ENCODE measurements at regions not wholly inside any gene's neighbourhood (a gene's known extent, or its start where the extent isn't known, plus 50 kb on each side); places are given as distances from the start of the nearest gene placed in this dataset.
A peak's percentile ranks its signal among the peaks of the same experiment; 100 is the strongest.

- no peaks in the 10 kb centered on the region for H3K27me3 ChIP-seq
- peaks cover 0 to 8% (median 0%) of the 10 kb centered on the region in 3 donors for H3K36me3 ChIP-seq
- no peaks in the 10 kb centered on the region for H3K4me1 ChIP-seq
- no peak for DNase-seq (ENCODE audit: low spot score in 2 of 2)
- H3K4me3 ChIP-seq = no peak overlapping the region
- no peak overlapping the region for H3K27ac ChIP-seq
- no peaks in the 10 kb centered on the region for H3K9me3 ChIP-seq
- no peak for TF ChIP-seq POLR2A (IDR thresholded peaks at IDR 0.05)
- TF ChIP-seq, protein P1, sequence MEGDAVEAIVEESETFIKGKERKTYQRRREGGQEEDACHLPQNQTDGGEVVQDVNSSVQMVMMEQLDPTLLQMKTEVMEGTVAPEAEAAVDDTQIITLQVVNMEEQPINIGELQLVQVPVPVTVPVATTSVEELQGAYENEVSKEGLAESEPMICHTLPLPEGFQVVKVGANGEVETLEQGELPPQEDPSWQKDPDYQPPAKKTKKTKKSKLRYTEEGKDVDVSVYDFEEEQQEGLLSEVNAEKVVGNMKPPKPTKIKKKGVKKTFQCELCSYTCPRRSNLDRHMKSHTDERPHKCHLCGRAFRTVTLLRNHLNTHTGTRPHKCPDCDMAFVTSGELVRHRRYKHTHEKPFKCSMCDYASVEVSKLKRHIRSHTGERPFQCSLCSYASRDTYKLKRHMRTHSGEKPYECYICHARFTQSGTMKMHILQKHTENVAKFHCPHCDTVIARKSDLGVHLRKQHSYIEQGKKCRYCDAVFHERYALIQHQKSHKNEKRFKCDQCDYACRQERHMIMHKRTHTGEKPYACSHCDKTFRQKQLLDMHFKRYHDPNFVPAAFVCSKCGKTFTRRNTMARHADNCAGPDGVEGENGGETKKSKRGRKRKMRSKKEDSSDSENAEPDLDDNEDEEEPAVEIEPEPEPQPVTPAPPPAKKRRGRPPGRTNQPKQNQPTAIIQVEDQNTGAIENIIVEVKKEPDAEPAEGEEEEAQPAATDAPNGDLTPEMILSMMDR (IDR thresholded peaks at IDR 0.05) = no peak
- peak in 1 of 2 donors; percentile 26 for TF ChIP-seq EP300 (IDR thresholded peaks at IDR 0.05)
- 56 to 62% methylated on average over 1 of the region's 1 CpG for WGBS, 2 donors
Measured at GRCh38 chr3:124395584-124396338, 334.5 kb upstream of the UMPS start.

DNA sequence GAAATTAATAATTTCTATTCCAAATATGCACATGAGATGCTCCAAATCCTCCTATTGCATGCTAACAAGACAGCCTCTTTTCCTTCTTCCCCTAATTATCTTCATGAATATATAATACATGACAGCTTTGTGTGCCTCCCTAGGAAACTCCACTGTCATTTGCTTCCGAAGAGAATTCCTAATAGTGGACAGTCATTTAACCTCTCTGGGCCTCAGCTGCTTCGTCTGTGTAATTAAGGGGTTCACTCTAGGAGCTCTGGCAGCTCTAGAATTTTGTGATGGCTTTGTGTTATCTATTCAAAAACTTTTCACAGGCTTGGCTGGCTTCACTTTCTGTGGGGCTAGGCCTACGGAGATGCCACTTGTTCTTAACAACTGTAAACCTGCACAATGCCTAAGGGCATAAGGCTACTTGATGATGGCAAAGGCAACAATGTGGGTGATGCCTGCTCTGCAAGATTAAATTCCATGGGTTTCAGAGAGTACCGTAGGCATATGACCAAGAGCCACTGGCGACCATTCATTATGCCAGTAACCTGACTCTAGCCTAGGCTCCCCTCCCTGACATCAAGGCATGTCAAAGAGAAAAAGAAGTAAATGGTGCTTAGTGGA lies 333.8 kb upstream of the UMPS start:
- no peak for DNase-seq (ENCODE audit: low spot score in 2 of 2)
- Histone ChIP-seq H3K36me3 (peaks cover 0 to 8% (median 0%) of the 10 kb centered on the region in 3 donors), H3K27ac (no peak overlapping the region), H3K4me1 (no peaks in the 10 kb centered on the region), H3K4me3 (no peak overlapping the region), H3K9me3 (no peaks in the 10 kb centered on the region), H3K27me3 (no peaks in the 10 kb centered on the region)
- WGBS, 2 donors = 82% methylated on average over 5 of the region's 5 CpGs
- TF ChIP-seq EP300 (IDR thresholded peaks at IDR 0.05) = no peak
- no peak for TF ChIP-seq POLR2A (IDR thresholded peaks at IDR 0.05)
- TF ChIP-seq, protein P1 (IDR thresholded peaks at IDR 0.05) = no peak

DNA sequence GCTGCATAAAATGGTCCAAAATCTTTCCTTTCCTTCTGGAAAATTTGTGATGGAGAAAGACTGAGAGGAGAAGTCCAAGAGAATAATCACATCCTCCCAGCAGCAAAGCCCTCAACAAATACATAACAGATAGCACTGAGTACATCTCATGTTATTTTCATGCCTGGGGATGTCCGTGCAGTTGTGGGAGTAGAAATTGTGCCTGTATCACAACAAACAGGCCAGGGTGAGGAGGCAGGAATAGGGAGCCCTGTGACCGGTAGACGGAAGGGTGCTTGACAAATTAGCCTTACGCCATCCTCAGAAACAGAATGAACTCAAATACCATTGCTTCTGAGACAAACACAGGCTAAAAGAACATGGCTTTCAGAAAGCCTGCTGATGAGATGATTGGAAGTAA lies 333.2 kb upstream of the UMPS start:
- no peak for DNase-seq (ENCODE audit: low spot score in 2 of 2)
- no peaks in the 10 kb centered on the region for H3K9me3 ChIP-seq
- no peak overlapping the region for H3K4me3 ChIP-seq
- peaks cover 0 to 8% (median 0%) of the 10 kb centered on the region in 3 donors for H3K36me3 ChIP-seq
- no peak overlapping the region for H3K27ac ChIP-seq
- TF ChIP-seq POLR2A (IDR thresholded peaks at IDR 0.05) = no peak
- TF ChIP-seq EP300 (IDR thresholded peaks at IDR 0.05) = no peak
- TF ChIP-seq, protein P1 (IDR thresholded peaks at IDR 0.05) = no peak
- H3K4me1 ChIP-seq = no peaks in the 10 kb centered on the region
- no peaks in the 10 kb centered on the region for H3K27me3 ChIP-seq
- WGBS, 2 donors = 79 to 83% methylated on average over 4 of the region's 4 CpGs

DNA sequence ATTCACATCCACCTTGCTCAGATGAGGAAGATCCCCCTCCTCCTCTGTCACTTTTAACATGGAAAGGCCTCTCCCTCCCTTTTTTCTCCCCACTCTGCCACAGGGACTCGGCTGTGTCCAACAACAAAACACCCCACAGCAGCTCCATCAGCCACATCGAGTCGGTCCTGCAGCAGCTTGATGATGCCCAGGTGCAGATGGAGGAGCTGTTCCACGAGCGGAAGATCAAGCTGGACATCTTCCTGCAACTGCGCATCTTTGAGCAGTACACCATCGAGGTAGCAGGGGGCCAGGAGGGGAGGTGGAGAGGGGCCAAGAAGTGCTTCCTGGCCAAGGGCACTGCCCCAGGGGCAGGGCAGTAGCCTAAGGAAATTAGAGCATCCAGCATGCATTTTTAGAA lies 331.7 kb upstream of the UMPS start:
- DNase-seq (ENCODE audit: low spot score in 2 of 2) = no peak
- Histone ChIP-seq H3K27ac (no peak overlapping the region), H3K27me3 (no peaks in the 10 kb centered on the region), H3K36me3 (peaks cover 0 to 8% (median 0%) of the 10 kb centered on the region in 3 donors), H3K9me3 (no peaks in the 10 kb centered on the region), H3K4me1 (no peaks in the 10 kb centered on the region), H3K4me3 (no peak overlapping the region)
- no peak for TF ChIP-seq POLR2A (IDR thresholded peaks at IDR 0.05)
- TF ChIP-seq EP300 (IDR thresholded peaks at IDR 0.05) = no peak
- TF ChIP-seq, protein P1 (IDR thresholded peaks at IDR 0.05) = no peak
- 85 to 95% methylated on average over 6 to 7 of the region's 7 CpGs for WGBS, 2 donors

GRCh38 chr3:124401843-124402242 lies 328.4 kb upstream of the UMPS start:
- H3K4me1 ChIP-seq = no peaks in the 10 kb centered on the region
- WGBS, 2 donors = 74 to 76% methylated on average over 2 of the region's 2 CpGs
- no peaks in the 10 kb centered on the region for H3K27me3 ChIP-seq
- H3K27ac ChIP-seq = no peak overlapping the region
- H3K9me3 ChIP-seq = no peaks in the 10 kb centered on the region
- H3K36me3 ChIP-seq = peaks cover 0 to 8% (median 0%) of the 10 kb centered on the region in 3 donors
- DNase-seq (ENCODE audit: low spot score in 2 of 2) = no peak
- TF ChIP-seq, protein P1 (IDR thresholded peaks at IDR 0.05) = no peak
- no peak for TF ChIP-seq POLR2A (IDR thresholded peaks at IDR 0.05)
- TF ChIP-seq EP300 (IDR thresholded peaks at IDR 0.05) = no peak
- no peak overlapping the region for H3K4me3 ChIP-seq
